H1 (cell line): ENCODE measurements at regions not wholly inside any gene's neighbourhood (a gene's known extent, or its start where the extent isn't known, plus 50 kb on each side); places are given as distances from the start of the nearest gene placed in this dataset.

Experiments used
- ASH2L ChIP-seq: fragments of 200-600, 300-600 bp; sonication (generic); IDR thresholded peaks from one replicate; pipeline ENCODE4 v1.7.1; 2017; ENCODE audit warnings: low read length
- CTCF ChIP-seq, 3 experiments: IDR thresholded peaks; 1 replicate in 2 of 3; 2 replicates in 1 of 3; pipeline versions ENCODE4 v1.5.1 to v1.6.1; 2011; ENCODE audit warnings: low read length in 3 of 3, mild to moderate bottlenecking in 3 of 3, inconsistent platforms in 2 of 3, low read depth in 1 of 3, moderate library complexity in 1 of 3; ENCODE audit not compliant: insufficient read depth in 1 of 3; ENCODE audit errors: control extremely low read depth in 1 of 3
- EZH2 ChIP-seq: fragments of 200-600 bp; sonication (generic); IDR thresholded peaks from 2 replicates; pipeline ENCODE4 v1.7.1; 2012; ENCODE audit warnings: low read depth, mild to moderate bottlenecking, moderate library complexity, low read length, inconsistent platforms; ENCODE audit not compliant: severe bottlenecking
- JUND ChIP-seq: IDR thresholded peaks from 2 replicates; pipeline ENCODE4 v1.6.1; 2011; ENCODE audit warnings: mild to moderate bottlenecking, improper control_type of control experiment, low read length
- MAFK ChIP-seq: IDR thresholded peaks from 2 replicates; pipeline ENCODE4 v1.6.1; 2012; ENCODE audit warnings: low read depth, mild to moderate bottlenecking, improper control_type of control experiment, low read length
- NRF1 ChIP-seq: IDR thresholded peaks from 2 replicates; pipeline ENCODE4 v1.6.1; 2011; ENCODE audit warnings: mild to moderate bottlenecking, low read depth, low read length, improper control_type of control experiment
- PHF8 ChIP-seq: fragments of 200-600 bp; sonication (generic); conservative IDR thresholded peaks from 2 replicates; pipeline ENCODE4 v1.7.1; 2012; ENCODE audit warnings: low read depth, mild to moderate bottlenecking, inconsistent platforms, low read length, moderate library complexity
- POLR2A ChIP-seq, 2 experiments: IDR thresholded peaks; 1 replicate in 1 of 2; 2 replicates in 1 of 2; pipeline ENCODE4 v1.6.1; 2011; ENCODE audit warnings: low read depth in 2 of 2, low read length in 2 of 2, mild to moderate bottlenecking in 2 of 2; ENCODE audit errors: control extremely low read depth in 1 of 2
- POLR2AphosphoS5 ChIP-seq: IDR thresholded peaks from 2 replicates; pipeline ENCODE4 v1.6.1; 2011; ENCODE audit warnings: low read depth, low read length
- RBBP5 ChIP-seq: IDR thresholded peaks from 2 replicates; pipeline ENCODE4 v1.7.1; 2012; ENCODE audit warnings: low read depth, mild to moderate bottlenecking, inconsistent platforms, low read length, moderate library complexity, borderline replicate concordance
- RNF2 ChIP-seq: fragments of 200-900, 300-1000 bp; sonication (generic); IDR thresholded peaks from 2 replicates; pipeline ENCODE4 v1.7.1; 2016; ENCODE audit warnings: borderline replicate concordance, low read depth, mild to moderate bottlenecking, antibody characterized with exemption, low read length; ENCODE audit not compliant: poor library complexity, severe bottlenecking; ENCODE audit errors: missing control alignments
- TAF1 ChIP-seq: IDR thresholded peaks from 2 replicates; pipeline ENCODE4 v1.6.1; 2011; ENCODE audit warnings: mild to moderate bottlenecking, low read depth, low read length
- ZNF274 ChIP-seq: IDR thresholded peaks from 2 replicates; pipeline ENCODE4 v1.7.0; 2012; ENCODE audit warnings: low read length, borderline replicate concordance; ENCODE audit errors: extremely low read depth
- TF ChIP-seq, protein P1 (sequence below): IDR thresholded peaks from 2 replicates; pipeline ENCODE4 v1.6.1; 2012; ENCODE audit warnings: inconsistent platforms

GRCh38 chrX:101740642-101741041, 81.0 kb upstream of the ARMCX2 start:
- TF ChIP-seq CTCF (IDR thresholded peaks at IDR 0.05; ENCODE audit: control extremely low read depth in 1 of 3, insufficient read depth in 1 of 3, low read depth in 1 of 3, low read length in 3 of 3) (no peak), JUND (no peak), POLR2A (IDR thresholded peaks at IDR 0.05; ENCODE audit: control extremely low read depth in 1 of 2, low read depth in 2 of 2, low read length in 2 of 2) (no peak), NRF1 (no peak), ASH2L (no peak), POLR2AphosphoS5 (no peak), TAF1 (no peak), RNF2 (no peak), RBBP5 (no peak), EZH2 (no peak), MAFK (no peak), PHF8 (no peak), ZNF274 (no peak)
- TF ChIP-seq, protein P1, sequence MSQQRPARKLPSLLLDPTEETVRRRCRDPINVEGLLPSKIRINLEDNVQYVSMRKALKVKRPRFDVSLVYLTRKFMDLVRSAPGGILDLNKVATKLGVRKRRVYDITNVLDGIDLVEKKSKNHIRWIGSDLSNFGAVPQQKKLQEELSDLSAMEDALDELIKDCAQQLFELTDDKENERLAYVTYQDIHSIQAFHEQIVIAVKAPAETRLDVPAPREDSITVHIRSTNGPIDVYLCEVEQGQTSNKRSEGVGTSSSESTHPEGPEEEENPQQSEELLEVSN, result no peak
